HK-2 (cell line): ENCODE measurements at regions not wholly inside any gene's neighbourhood (a gene's known extent, or its start where the extent isn't known, plus 50 kb on each side); places are given as distances from the start of the nearest gene placed in this dataset.
A peak's percentile ranks its signal among the peaks of the same experiment; 100 is the strongest.
"Not testable (repeated sequence)": the region's sequence is repeated elsewhere in the genome, so short reads cannot be mapped to it uniquely, and the experiment has no call there.

Experiments used
- DNase-seq: peaks from one replicate; pipeline ENCODE4 v3.0.0-alpha.2; 2018; ENCODE audit not compliant: unreplicated experiment

DNA sequence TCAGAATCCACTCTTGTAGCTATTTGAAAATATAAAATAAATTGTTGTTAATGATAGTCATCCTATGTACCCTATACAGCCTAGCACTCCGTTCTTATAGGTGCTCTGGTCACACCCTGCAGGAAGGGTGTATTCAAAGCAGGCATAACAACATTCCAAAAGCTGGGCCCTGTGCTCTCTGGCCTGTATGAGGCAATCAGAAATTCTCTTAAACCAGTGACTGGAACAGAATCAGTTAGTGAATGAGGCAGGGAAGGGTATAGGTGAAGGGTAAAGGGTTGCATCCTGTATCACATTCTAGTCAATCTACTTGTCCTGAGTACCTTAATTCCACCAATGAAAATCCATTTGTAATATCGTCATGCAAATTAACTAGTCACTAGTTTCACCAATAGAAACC lies 154.5 kb upstream of the ZNF217 start:
- DNase-seq = peak; percentile 49

GRCh38 chr20:53743607-53744260 lies 150.1 kb upstream of the ZNF217 start:
- DNase-seq = no peak

GRCh38 chr20:53742685-53743081 lies 149.0 kb upstream of the ZNF217 start:
- DNase-seq = no peak

DNA sequence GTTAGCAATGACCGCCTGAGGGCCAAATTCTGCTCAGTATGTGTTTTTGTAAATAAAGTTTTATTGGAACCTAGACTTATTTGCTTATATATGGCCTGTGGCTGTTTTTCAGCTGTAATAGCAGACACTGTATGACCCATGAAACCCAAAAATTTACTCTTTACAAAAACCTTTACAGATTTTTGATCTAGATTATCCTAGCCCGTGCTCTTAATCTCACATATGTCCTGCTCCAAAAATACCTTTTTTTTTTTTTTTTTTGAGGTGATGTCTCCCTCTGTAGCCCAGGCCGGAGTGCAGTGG lies 148.0 kb upstream of the ZNF217 start:
- no peak for DNase-seq

DNA sequence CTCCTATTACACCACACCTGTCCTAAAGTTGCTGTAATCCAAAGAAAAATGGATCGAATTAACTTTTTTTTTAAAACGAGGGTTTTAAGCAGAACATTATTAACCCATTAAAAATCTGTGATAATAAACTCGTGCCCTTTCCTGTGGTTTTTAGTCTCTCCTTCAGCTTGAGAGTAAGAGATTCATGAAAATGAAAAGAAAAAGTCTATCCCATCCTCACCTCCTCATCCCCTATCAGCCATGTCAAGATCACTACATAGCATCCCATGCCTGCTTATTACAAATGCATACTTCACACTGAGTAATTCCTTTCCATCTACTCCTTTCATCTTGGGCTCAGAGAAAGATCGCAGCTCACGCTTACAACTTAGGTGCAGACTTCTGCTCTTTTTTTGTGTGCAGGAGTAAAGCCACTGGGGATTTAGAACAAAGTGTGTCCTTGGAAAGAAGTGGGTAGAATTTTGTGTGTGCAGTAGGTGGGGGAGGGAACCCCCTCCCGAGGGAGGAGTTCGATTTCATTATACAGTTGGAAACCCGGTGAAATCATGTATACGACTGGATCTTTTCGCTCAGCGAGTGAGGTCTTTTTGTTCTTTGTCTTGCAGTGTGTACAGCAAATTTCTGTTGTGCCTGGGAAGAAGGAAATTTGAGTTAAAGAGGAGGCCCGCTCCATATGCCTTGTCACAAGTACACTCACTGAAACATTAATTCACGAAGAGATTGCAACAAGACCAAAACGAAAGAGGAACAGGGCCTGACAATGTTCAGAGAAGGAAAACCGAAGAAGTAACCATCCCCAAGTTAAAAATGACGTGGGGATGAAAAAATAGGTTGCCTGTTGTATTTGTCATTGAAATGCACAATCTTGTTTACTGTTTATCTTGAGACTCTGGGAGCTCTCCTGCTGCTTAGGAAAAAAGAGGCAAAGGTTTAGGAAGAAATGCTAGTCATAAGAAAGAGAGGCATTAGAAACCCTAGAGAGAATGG lies 146.5 kb upstream of the ZNF217 start:
- DNase-seq = peak; percentile 10

DNA sequence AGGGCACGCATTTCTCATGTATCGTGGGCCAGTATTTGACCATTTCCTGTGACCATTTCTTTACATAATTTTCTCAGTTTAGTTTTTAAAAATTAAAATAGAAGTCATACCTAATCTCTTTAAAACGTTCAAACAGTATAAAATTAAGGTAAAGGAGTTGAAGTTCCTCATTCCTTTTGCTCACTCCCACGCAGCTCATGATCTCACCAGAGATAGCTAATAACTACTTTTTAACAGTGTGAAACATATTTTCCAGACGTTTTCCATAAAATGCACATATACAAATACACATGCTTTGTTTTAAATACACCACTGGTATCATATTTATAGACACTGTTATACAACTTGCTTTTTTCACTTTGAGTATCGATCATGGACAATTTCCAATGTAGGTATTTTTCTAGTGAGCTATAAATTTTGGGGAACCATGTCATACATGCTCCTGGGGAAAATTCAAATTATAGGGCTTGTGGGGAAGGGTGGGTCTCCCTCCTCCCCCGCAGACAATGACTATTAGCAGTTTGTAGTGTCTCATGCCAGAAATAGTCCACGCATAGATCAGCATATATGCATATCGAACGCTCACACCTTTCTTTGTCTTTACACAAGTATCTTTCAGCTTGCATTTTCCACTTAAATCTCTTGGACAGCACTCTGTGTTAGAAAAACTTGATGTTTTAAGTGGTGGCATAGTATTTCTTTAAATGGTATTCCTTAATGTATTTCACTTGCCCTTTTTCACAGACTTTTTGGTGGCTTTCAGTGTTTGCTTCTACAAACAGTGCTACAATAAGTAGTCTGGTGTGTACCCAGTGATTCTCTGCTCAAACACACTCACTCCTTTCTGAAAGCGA lies 145.5 kb upstream of the ZNF217 start:
- DNase-seq = peak; percentile 14

DNA sequence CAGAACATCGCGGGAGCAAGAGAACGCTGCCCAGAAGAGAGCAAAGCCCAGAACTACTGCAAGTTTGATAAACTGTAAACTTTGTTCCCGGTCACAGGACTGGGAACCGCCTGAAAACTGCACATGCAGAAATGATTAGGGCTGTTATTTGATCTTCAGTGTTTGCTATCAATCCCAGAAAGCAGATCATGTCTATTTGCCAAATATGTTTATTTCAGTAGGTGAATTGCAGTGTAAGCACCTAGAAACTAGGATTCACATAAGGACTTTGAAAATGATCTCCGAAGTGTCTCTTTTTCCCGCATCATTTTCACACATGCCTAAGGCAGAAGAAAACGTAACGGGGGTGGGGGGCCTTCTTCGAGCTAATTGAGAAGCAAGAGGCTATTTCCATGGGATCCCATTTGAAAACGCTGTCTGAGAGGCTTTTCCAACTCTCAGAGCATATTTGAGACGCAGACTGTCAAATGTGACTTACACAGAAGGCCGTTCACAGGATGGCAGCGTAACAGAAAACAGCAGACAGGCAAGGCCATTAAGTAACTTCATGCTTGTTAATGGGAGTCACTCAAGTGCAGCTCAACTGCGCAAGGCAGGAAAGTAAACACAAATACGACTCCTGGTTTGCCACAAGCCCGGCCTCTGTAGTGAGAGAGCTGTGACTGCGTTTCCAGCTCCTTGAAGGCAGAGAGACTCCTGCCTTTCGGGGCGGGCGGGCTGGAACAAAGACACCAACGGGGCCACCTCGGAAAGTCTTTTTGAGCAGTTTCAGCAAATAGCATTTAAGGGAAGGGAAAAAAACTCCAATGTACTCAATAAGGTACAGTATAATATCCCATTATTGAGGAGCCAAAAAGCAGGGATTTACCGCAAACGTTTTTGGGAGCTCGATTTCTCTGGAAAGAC lies 144.7 kb upstream of the ZNF217 start:
- peak; percentile 87 for DNase-seq

- DNase-seq = no peak
Measured at GRCh38 chr20:53737396-53738038, 143.9 kb upstream of the ZNF217 start.

- no peak for DNase-seq
Measured at GRCh38 chr20:53736757-53737395, 143.2 kb upstream of the ZNF217 start.

DNA sequence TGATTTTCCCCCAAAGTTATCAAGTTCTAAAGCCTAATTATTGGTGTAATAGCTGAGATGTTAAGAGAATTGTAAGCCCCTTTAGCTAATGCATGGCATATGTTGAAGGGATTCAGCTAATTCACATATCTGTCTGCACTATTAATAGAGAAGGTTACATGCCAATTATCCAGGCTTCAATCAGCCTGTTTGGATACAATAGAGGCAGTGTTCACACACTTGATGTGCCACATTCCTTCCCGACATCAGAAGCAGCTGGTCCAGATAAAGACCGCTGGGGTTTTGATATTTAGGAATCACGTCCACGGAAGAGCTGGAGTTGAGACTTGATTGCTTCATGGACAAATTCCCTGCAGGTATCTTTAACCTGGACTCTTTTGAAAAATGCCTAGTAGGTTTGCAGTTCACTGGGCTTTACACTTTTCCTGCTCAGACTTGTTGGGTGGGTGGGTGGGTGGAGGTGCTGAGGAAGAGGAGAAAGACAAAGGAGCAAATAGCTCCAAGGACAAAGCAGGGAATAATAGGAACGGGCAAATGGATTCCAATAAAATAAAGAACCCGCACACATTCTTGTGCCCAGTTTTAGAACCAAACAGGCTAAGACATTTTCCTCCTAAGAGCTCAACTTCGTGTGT lies 142.6 kb upstream of the ZNF217 start:
- no peak for DNase-seq

- DNase-seq = peak; percentile 79
Measured at GRCh38 chr20:53735536-53736050, 142.0 kb upstream of the ZNF217 start.

- no peak for DNase-seq
Measured at GRCh38 chr20:53734006-53734688, 140.5 kb upstream of the ZNF217 start.

DNA sequence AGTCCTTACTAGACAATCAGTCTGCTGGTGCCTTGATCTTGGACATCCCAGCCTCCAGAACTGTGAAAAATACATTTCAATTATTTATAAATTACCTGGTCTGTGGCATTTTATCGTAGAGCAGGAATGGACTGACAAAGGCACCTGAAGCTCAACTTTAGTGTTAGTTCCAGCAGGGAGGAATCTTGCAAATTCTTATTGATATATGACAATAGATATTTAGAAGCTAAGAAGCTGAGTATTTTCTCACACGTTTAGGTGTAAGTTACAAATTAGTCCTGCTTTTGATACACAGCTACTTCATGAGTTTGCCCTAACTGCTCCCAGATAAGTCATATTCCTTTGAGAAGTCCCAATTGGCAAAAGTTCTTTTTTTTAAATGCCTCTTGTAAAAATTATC lies 138.0 kb upstream of the ZNF217 start:
- DNase-seq = no peak

- DNase-seq = no peak
Measured at GRCh38 chr20:53728359-53728758, 134.7 kb upstream of the ZNF217 start.

DNA sequence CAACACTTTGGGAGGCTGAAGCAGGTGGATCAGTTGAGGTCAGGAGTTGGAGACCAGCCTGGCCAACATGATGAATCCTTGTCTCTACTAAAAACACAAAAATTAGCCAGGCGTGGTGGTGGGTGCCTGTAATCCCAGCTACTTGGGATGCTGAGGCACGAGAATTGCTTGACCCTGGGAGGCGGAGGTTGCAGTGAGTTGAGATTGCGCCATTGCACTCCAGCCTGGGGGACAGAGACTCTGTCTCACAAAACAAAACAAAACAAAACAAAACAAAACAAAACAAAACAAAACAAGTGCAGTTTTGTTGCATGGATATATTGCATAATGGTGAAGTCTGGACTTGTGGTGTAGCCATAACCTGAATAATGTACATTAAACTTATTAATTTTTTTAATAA lies 133.6 kb upstream of the ZNF217 start:
- not testable (repeated sequence) for DNase-seq

DNA sequence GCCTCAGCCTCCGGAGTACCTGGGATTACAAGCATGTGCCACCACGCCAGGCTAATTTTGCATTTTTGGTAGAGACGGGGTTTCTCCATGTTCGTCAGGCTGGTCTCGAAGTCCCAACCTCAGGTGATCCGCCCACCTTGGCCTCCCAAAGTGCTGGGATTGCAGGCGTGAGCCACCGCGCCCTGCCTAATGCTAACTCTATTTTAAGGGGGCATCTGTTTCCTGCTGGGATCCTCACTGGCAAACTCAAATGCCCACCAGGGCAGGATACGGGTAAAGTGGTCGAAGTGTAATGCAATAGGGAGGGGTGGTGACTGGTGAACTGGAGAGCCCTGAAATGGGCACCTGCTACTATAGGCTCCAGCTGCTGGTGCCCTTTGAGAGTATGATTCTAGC lies 131.9 kb upstream of the ZNF217 start:
- DNase-seq = no peak

GRCh38 chr20:53723621-53724020 lies 130.0 kb upstream of the ZNF217 start:
- no peak for DNase-seq

- no peak for DNase-seq
Measured at GRCh38 chr20:53723045-53723444, 129.4 kb upstream of the ZNF217 start.

DNA sequence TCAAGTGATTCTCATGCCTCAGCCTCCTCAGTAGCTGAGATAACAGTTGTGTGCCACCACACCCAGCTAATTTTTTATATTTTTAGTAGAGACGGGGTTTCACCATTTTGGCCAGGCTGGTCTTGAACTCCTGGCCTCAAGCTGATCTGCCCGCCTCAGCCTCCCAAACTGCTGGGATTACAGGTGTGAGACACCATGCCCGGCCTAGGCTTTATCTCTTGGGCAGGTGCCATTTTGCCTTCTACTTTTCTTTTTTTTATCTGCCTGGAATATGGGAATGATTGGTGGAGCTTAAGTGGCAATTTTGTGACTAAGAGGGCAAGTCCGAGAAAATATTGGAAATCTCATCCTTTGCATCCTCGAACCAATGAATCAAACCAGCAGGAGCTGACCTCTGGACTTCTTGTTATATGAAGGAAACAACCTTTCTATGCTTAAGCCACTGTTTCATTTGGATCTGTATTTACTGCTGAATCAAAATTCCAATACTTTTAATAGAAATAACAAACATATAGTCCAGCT lies 128.9 kb upstream of the ZNF217 start:
- no peak for DNase-seq
